ENCODE measurements at regions not wholly inside any gene's neighbourhood (a gene's known extent, or its start where the extent isn't known, plus 50 kb on each side); places are given as distances from the start of the nearest gene placed in this dataset.

DNA sequence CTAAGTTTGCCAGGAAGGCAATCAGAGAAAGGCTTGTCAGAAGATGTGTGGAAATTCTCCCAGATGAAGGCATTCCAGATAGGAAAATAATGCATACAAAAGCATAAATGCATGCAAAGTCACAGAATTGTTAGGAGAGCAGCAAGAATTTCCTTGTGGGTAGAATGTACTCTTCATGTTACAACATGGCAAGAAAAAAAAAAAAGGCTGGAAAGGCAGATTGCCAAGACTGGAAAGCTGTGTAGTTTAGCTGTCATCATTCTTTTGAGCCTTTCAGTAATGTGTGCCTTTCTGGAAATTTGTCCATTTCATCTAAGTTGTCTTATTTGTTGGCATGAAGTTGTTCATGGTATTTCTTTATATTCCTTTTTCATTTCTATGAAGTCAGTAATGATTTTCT lies 71.0 kb upstream of the EFCAB3 start:
- H4K20me1 ChIP-seq (ENCODE audit: insufficient read depth, low read length) = no peaks in the 10 kb centered on the region
- no peak overlapping the region for H3K4me3 ChIP-seq (ENCODE audit: low read length)
- H3K9me3 ChIP-seq (replicated peaks; ENCODE audit: insufficient read depth, low read length) = no peaks in the 10 kb centered on the region
- H3K9me2 ChIP-seq (replicated peaks; ENCODE audit: insufficient read depth, low read length) = no peaks in the 10 kb centered on the region
- no peak for DNase-seq
- H3K27ac ChIP-seq (ENCODE audit: low read length) = no peak overlapping the region
- no peaks in the 10 kb centered on the region for H3K27me3 ChIP-seq (replicated peaks; ENCODE audit: insufficient read depth, low read length)
- H3K36me3 ChIP-seq (replicated peaks; ENCODE audit: insufficient read depth, low read length) = no peaks in the 10 kb centered on the region
- no peaks in the 10 kb centered on the region for H3K4me1 ChIP-seq (ENCODE audit: low read length)
- no peaks in the 10 kb centered on the region for H3K79me2 ChIP-seq (ENCODE audit: low read length)
- no peak overlapping the region for H3K4me2 ChIP-seq (ENCODE audit: low read depth, low read length)
- TF ChIP-seq EZH2 (optimal IDR thresholded peaks at IDR 0.05; ENCODE audit: low read depth, low read length) (no peak), EZH2phosphoT487 (IDR thresholded peaks at IDR 0.05; ENCODE audit: low read length) (no peak)
- TF ChIP-seq, protein P1, sequence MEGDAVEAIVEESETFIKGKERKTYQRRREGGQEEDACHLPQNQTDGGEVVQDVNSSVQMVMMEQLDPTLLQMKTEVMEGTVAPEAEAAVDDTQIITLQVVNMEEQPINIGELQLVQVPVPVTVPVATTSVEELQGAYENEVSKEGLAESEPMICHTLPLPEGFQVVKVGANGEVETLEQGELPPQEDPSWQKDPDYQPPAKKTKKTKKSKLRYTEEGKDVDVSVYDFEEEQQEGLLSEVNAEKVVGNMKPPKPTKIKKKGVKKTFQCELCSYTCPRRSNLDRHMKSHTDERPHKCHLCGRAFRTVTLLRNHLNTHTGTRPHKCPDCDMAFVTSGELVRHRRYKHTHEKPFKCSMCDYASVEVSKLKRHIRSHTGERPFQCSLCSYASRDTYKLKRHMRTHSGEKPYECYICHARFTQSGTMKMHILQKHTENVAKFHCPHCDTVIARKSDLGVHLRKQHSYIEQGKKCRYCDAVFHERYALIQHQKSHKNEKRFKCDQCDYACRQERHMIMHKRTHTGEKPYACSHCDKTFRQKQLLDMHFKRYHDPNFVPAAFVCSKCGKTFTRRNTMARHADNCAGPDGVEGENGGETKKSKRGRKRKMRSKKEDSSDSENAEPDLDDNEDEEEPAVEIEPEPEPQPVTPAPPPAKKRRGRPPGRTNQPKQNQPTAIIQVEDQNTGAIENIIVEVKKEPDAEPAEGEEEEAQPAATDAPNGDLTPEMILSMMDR (IDR thresholded peaks at IDR 0.05; ENCODE audit: low read length) = no peak
- no peak overlapping the region for H2AFZ ChIP-seq (ENCODE audit: low read length)
- no peak overlapping the region for H3K9ac ChIP-seq (ENCODE audit: low read length)
- no peaks in the 10 kb centered on the region for H3F3A ChIP-seq (ENCODE audit: insufficient read depth, low read length)

DNA sequence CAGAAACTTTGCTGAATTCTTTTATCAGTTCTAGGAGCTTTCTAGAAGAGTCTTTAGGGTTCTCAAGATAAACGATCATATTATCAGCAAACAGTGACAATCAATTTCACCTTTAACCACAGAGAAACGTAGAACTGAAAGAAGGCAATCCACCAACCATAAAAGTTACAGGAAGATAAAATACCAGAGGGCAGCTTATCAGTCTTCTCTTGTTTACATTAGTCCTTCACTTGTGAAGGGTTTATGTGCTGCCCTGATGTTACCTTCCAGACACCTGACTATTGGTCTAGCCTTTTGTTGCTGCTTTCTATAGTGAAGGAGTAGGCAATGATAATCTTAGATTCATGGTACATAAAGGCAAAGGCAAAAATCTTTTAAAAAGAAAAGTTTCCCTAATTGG lies 73.2 kb upstream of the EFCAB3 start:
- TF ChIP-seq, protein P1 (IDR thresholded peaks at IDR 0.05; ENCODE audit: low read length) = no peak
- TF ChIP-seq EZH2phosphoT487 (IDR thresholded peaks at IDR 0.05; ENCODE audit: low read length) (no peak), EZH2 (optimal IDR thresholded peaks at IDR 0.05; ENCODE audit: low read depth, low read length) (no peak)
- Histone ChIP-seq H3K9me2 (replicated peaks; ENCODE audit: insufficient read depth, low read length) (no peaks in the 10 kb centered on the region), H3K4me3 (ENCODE audit: low read length) (no peak overlapping the region), H3K9me3 (replicated peaks; ENCODE audit: insufficient read depth, low read length) (no peaks in the 10 kb centered on the region), H4K20me1 (ENCODE audit: insufficient read depth, low read length) (no peaks in the 10 kb centered on the region), H3K4me2 (ENCODE audit: low read depth, low read length) (no peak overlapping the region), H3K9ac (ENCODE audit: low read length) (no peak overlapping the region), H3K27ac (ENCODE audit: low read length) (no peak overlapping the region), H2AFZ (ENCODE audit: low read length) (no peak overlapping the region), H3K4me1 (ENCODE audit: low read length) (no peaks in the 10 kb centered on the region), H3K36me3 (replicated peaks; ENCODE audit: insufficient read depth, low read length) (no peaks in the 10 kb centered on the region), H3F3A (ENCODE audit: insufficient read depth, low read length) (no peaks in the 10 kb centered on the region), H3K79me2 (ENCODE audit: low read length) (no peaks in the 10 kb centered on the region), H3K27me3 (replicated peaks; ENCODE audit: insufficient read depth, low read length) (no peaks in the 10 kb centered on the region)
- no peak for DNase-seq

DNA sequence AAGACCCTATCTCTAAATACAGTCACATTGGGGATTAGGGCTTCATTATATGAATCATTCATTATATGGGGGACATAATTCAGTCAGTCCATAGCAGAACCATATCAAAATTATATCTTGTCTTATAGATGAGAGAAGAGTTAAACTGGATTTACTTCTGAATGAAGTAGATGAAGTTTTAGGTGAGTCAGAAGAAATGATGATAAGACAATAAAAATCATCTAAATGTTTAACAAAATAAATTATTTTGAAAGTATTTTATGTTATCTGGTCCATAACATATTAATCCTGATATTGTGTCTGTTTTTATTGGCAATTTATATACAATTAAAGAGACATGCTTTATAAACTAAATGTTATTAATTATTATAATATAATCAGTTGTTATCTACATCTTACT lies 76.9 kb upstream of the EFCAB3 start:
- Histone ChIP-seq H4K20me1 (ENCODE audit: insufficient read depth, low read length) (no peaks in the 10 kb centered on the region), H3K9me2 (replicated peaks; ENCODE audit: insufficient read depth, low read length) (no peaks in the 10 kb centered on the region), H3K4me1 (ENCODE audit: low read length) (no peaks in the 10 kb centered on the region), H3K4me3 (ENCODE audit: low read length) (no peak overlapping the region), H3K9me3 (replicated peaks; ENCODE audit: insufficient read depth, low read length) (no peaks in the 10 kb centered on the region), H3K9ac (ENCODE audit: low read length) (no peak overlapping the region), H3K79me2 (ENCODE audit: low read length) (no peaks in the 10 kb centered on the region), H3K27ac (ENCODE audit: low read length) (no peak overlapping the region), H3K4me2 (ENCODE audit: low read depth, low read length) (no peak overlapping the region), H3K27me3 (replicated peaks; ENCODE audit: insufficient read depth, low read length) (no peaks in the 10 kb centered on the region), H2AFZ (ENCODE audit: low read length) (no peak overlapping the region), H3K36me3 (replicated peaks; ENCODE audit: insufficient read depth, low read length) (no peaks in the 10 kb centered on the region), H3F3A (ENCODE audit: insufficient read depth, low read length) (no peaks in the 10 kb centered on the region)
- DNase-seq = no peak
- no peak for TF ChIP-seq EZH2phosphoT487 (IDR thresholded peaks at IDR 0.05; ENCODE audit: low read length)
- no peak for TF ChIP-seq EZH2 (optimal IDR thresholded peaks at IDR 0.05; ENCODE audit: low read depth, low read length)
- TF ChIP-seq, protein P1 (IDR thresholded peaks at IDR 0.05; ENCODE audit: low read length) = no peak
